Right kidney (tissue), 1 donor: ENCODE measurements at regions not wholly inside any gene's neighbourhood (a gene's known extent, or its start where the extent isn't known, plus 50 kb on each side); places are given as distances from the start of the nearest gene placed in this dataset.
"Not testable (repeated sequence)": the region's sequence is repeated elsewhere in the genome, so short reads cannot be mapped to it uniquely, and the experiment has no call there.

Source experiments
- DNase-seq: peaks from one replicate; pipeline ENCODE4 v3.0.0-alpha.2; 2016

GRCh38 chr12:24505366-24506015 is 443.4 kb downstream of the BCAT1 start:
- no peak for DNase-seq

GRCh38 chr12:24503477-24503876 is 445.4 kb downstream of the BCAT1 start:
- not testable (repeated sequence) for DNase-seq

- no peak for DNase-seq
Measured at GRCh38 chr12:24500831-24501230, 448.1 kb downstream of the BCAT1 start.

- no peak for DNase-seq
Measured at GRCh38 chr12:24500421-24500820, 448.5 kb downstream of the BCAT1 start.

GRCh38 chr12:24499151-24500146 is 449.5 kb downstream of the BCAT1 start:
- DNase-seq = no peak

- no peak for DNase-seq
Measured at GRCh38 chr12:24496755-24497154, 452.1 kb downstream of the BCAT1 start.

- DNase-seq = no peak
Measured at GRCh38 chr12:24494401-24494800, 454.5 kb downstream of the BCAT1 start.

- DNase-seq = no peak
Measured at GRCh38 chr12:24491968-24492367, 456.9 kb downstream of the BCAT1 start.

GRCh38 chr12:24489939-24490338 is 459.0 kb downstream of the BCAT1 start:
- DNase-seq = no peak

- DNase-seq = no peak
Measured at GRCh38 chr12:24488906-24489619, 459.8 kb downstream of the BCAT1 start.

- DNase-seq = no peak
Measured at GRCh38 chr12:24488091-24488596, 460.8 kb downstream of the BCAT1 start.

- DNase-seq = no peak
Measured at GRCh38 chr12:24487606-24488005, 461.3 kb downstream of the BCAT1 start.

- DNase-seq = no peak
Measured at GRCh38 chr12:24483732-24484131, 465.2 kb downstream of the BCAT1 start.

GRCh38 chr12:24482882-24483604 is 465.9 kb downstream of the BCAT1 start:
- no peak for DNase-seq

- no peak for DNase-seq
Measured at GRCh38 chr12:24482044-24482443, 466.9 kb downstream of the BCAT1 start.

- no peak for DNase-seq
Measured at GRCh38 chr12:24480766-24481449, 468.0 kb downstream of the BCAT1 start.

GRCh38 chr12:24479131-24479530 is 469.8 kb downstream of the BCAT1 start:
- DNase-seq = no peak

- DNase-seq = no peak
Measured at GRCh38 chr12:24478254-24478653, 470.6 kb downstream of the BCAT1 start.

GRCh38 chr12:24476310-24476709 is 472.6 kb downstream of the BCAT1 start:
- no peak for DNase-seq

GRCh38 chr12:24475337-24475736 is 473.6 kb downstream of the BCAT1 start:
- DNase-seq = no peak

- no peak for DNase-seq
Measured at GRCh38 chr12:24473097-24473496, 475.8 kb downstream of the BCAT1 start.
